GM13976 (cell line): ENCODE measurements at regions not wholly inside any gene's neighbourhood (a gene's known extent, or its start where the extent isn't known, plus 50 kb on each side); places are given as distances from the start of the nearest gene placed in this dataset.

Source experiments
- DNase-seq: peaks from one replicate; pipeline ENCODE4 v3.0.0; 2012; ENCODE audit warnings: low spot score
- CTCF ChIP-seq: IDR thresholded peaks from 2 replicates; pipeline ENCODE4 v1.5.1; 2012; ENCODE audit warnings: borderline replicate concordance, mild to moderate bottlenecking; ENCODE audit not compliant: insufficient read depth; ENCODE audit errors: extremely low read depth, missing control alignments, control extremely low read depth
- in situ Hi-C: fragments of 300-500 bp; cut with MboI; formaldehyde crosslinking; loops from one replicate; pipeline ENCODE4 v1.12.0; 2022; ENCODE audit warnings: low sequenced_read_pairs, mixed read lengths, inconsistent platforms; ENCODE audit not compliant: unreplicated experiment

- TF ChIP-seq CTCF, result no peak
- DNase-seq, result no peak
- in situ Hi-C loops, result no loop called here
Measured at GRCh38 chr16:66291833-66292232, 74.7 kb upstream of the CDH5 start.

GRCh38 chr16:66290431-66290830 is 76.1 kb upstream of the CDH5 start:
- no peak for DNase-seq
- no peak for TF ChIP-seq CTCF
- in situ Hi-C loops, result no loop called here

GRCh38 chr16:66289986-66290385 is 76.5 kb upstream of the CDH5 start:
- in situ Hi-C loops, result no loop called here
- TF ChIP-seq CTCF, result no peak
- no peak for DNase-seq

GRCh38 chr16:66289051-66289680 is 77.3 kb upstream of the CDH5 start:
- in situ Hi-C loops, result no loop called here
- no peak for DNase-seq
- TF ChIP-seq CTCF, result no peak

GRCh38 chr16:66287926-66288325 is 78.6 kb upstream of the CDH5 start:
- in situ Hi-C loops, result no loop called here
- no peak for TF ChIP-seq CTCF

GRCh38 chr16:66287416-66287815 is 79.1 kb upstream of the CDH5 start:
- no peak for DNase-seq
- no peak for TF ChIP-seq CTCF
- in situ Hi-C loops, result no loop called here

More at GRCh38 chr16:66287926-66288325, 78.6 kb upstream of the CDH5 start:
- no peak for DNase-seq

GRCh38 chr16:66286527-66286926 is 80.0 kb upstream of the CDH5 start:
- in situ Hi-C loops, result no loop called here
- no peak for DNase-seq
- no peak for TF ChIP-seq CTCF
